Gastroesophageal sphincter (tissue), 3 donors: ENCODE measurements at regions not wholly inside any gene's neighbourhood (a gene's known extent, or its start where the extent isn't known, plus 50 kb on each side); places are given as distances from the start of the nearest gene placed in this dataset.
"Not testable (repeated sequence)": the region's sequence is repeated elsewhere in the genome, so short reads cannot be mapped to it uniquely, and the experiment has no call there.

Experiments used
- POLR2AphosphoS5 ChIP-seq: sonication (generic); formaldehyde crosslinking; IDR thresholded peaks from one replicate; pipeline ENCODE4 v1.6.1; 2017; ENCODE audit warnings: antibody characterized with exemption
- TF ChIP-seq, protein P1 (sequence below), 4 experiments: fragments of 200-600 bp in 2 of 4; fragments of 450-650 bp in 2 of 4; sonication (generic) in 1 of 4; IDR thresholded peaks; one replicate each; pipeline ENCODE4 v1.5.1; 2017 to 2019; ENCODE audit warnings: antibody characterized with exemption in 4 of 4, mild to moderate bottlenecking in 2 of 4, moderate library complexity in 2 of 4

DNA sequence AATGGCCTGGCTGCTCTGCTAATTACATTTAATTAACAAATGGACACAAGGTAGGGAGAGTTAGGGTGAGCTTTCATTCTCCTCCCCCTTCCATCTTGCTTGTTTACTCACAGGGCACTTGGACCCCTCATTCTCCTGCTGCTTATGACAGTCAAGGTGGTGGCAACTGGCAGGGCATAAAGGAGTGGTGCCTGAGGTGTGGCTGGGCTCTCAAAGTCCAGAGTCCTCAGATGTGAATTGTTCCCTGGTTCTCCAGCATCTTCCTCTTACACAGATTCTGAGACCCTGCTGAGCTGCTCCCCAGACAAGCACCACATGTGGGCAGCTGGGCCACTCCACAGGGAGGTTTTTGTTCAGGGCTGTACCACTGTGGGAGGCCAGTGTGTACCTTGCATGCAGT is 552.9 kb downstream of the RPIA start:
- TF ChIP-seq, protein P1, sequence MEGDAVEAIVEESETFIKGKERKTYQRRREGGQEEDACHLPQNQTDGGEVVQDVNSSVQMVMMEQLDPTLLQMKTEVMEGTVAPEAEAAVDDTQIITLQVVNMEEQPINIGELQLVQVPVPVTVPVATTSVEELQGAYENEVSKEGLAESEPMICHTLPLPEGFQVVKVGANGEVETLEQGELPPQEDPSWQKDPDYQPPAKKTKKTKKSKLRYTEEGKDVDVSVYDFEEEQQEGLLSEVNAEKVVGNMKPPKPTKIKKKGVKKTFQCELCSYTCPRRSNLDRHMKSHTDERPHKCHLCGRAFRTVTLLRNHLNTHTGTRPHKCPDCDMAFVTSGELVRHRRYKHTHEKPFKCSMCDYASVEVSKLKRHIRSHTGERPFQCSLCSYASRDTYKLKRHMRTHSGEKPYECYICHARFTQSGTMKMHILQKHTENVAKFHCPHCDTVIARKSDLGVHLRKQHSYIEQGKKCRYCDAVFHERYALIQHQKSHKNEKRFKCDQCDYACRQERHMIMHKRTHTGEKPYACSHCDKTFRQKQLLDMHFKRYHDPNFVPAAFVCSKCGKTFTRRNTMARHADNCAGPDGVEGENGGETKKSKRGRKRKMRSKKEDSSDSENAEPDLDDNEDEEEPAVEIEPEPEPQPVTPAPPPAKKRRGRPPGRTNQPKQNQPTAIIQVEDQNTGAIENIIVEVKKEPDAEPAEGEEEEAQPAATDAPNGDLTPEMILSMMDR (IDR thresholded peaks at IDR 0.05), result not testable (repeated sequence)
- TF ChIP-seq POLR2AphosphoS5, result not testable (repeated sequence)
